ENCODE measurements at regions not wholly inside any gene's neighbourhood (a gene's known extent, or its start where the extent isn't known, plus 50 kb on each side); places are given as distances from the start of the nearest gene placed in this dataset.
"Not testable (repeated sequence)": the region's sequence is repeated elsewhere in the genome, so short reads cannot be mapped to it uniquely, and the experiment has no call there.

DNA sequence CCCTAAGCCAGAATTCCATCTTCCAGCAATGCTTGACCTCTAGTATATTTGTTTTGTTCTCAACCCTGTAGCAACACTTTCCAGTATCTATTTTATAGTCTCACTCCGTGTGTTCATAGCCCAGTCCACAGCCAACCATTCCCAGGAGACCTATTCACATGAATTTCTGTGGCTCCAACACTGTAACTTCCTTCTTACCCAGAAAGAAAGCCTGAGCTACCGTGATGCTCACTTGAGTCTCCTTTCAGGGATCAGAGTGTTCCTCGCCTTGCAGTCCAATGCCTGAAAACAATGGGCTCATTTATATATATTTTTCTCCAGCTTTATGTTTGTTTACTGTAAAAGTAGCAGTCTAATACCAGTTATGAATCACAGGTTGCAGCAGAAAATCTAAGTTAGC is 645.0 kb upstream of the NOVA1 start:
- intact Hi-C loops (cut with DNase I, micrococcal nuclease): no loop called here
- no peaks in the 10 kb centered on the region for H3K4me1 Mint-ChIP-seq

DNA sequence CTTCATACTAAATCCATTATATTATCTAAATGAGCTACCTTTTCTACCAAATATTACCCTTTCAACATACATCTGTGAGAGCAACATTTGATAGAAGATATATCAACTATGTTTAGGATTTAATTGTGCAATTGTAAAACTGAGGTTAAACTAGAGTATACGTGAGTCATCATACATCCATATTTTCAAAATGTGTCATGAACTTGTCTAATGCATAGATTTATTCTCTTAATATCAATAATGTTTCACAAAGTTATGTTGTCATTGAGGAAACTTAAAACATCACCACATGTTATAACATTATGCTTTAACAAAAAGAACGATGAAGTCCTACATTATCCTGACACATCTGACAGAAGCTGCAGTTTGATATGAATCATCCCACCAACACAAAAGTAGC is 645.5 kb upstream of the NOVA1 start:
- DNase-seq: no peak
- CTCF ChIA-PET: no interaction called here
- Mint-ChIP-seq H3K9me3 (ENCODE audit: low read depth) (peaks cover 20% of the 10 kb centered on the region), H3K4me3 (no peak overlapping the region), H3K27me3 (no peaks in the 10 kb centered on the region), H3K27ac (no peak overlapping the region), H3K36me3 (ENCODE audit: low read depth) (no peaks in the 10 kb centered on the region), H3K4me1 (no peaks in the 10 kb centered on the region)
- ATAC-seq: no peak
- intact Hi-C loops (cut with DNase I, micrococcal nuclease): no loop called here
- POLR2A ChIA-PET: no interaction called here

More for the DNA sequence above, 645.0 kb upstream of the NOVA1 start:
- H3K9me3 Mint-ChIP-seq (ENCODE audit: low read depth): peaks cover 23% of the 10 kb centered on the region
- ATAC-seq: no peak
- H3K4me3 Mint-ChIP-seq: no peak overlapping the region
- no peak for DNase-seq
- no peaks in the 10 kb centered on the region for H3K36me3 Mint-ChIP-seq (ENCODE audit: low read depth)
- no peaks in the 10 kb centered on the region for H3K27me3 Mint-ChIP-seq
- no peak overlapping the region for H3K27ac Mint-ChIP-seq
- ChIA-PET CTCF (no interaction called here), POLR2A (no interaction called here)

DNA sequence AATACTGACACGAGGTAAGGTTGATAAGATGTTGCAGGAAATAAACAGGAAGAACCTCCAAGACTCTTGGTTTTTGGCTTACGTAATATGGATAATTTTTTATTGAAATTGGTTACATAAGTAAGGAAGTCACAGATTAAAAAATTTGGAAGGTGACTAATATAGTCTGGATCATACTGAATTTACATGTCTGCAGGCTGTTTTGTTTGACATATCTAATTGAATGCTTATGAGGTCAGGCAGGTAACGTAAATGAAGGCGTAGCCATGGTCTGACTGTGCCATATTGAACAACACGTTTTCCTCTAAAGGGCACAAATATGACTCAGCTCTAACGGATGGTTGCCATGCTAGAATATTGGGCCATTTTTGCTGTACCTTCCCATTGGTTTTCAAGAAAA is 648.1 kb upstream of the NOVA1 start:
- Mint-ChIP-seq H3K27ac (no peak overlapping the region), H3K9me3 (ENCODE audit: low read depth) (peaks cover 22% of the 10 kb centered on the region), H3K4me3 (no peak overlapping the region), H3K36me3 (ENCODE audit: low read depth) (no peaks in the 10 kb centered on the region), H3K27me3 (no peaks in the 10 kb centered on the region), H3K4me1 (no peaks in the 10 kb centered on the region)
- ChIA-PET POLR2A (no interaction called here), CTCF (no interaction called here)
- intact Hi-C loops (cut with DNase I, micrococcal nuclease): no loop called here
- no peak for ATAC-seq
- DNase-seq: no peak

DNA sequence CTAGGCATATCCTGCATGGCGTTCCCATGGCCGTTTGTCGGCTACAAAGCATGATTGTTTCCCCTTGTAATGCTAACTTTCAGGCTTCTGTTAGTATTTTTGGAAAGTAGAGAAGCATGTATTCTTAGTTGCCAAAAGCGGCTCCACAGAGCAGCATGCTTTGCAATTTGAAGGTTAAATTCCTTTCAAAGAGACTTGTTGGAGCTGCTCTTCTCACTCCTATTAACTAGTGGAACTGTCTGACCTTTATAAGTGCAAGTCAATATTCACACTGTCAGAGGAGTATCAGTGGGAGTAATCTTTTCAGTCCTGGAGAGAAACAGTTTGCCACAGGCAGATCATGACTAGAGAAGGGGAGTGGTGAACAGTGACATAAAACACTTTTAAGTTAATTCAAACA is 656.1 kb upstream of the NOVA1 start:
- intact Hi-C loops (cut with DNase I, micrococcal nuclease): no loop called here
- ChIA-PET CTCF (no interaction called here), POLR2A (no interaction called here)
- no peak overlapping the region for H3K4me3 Mint-ChIP-seq
- H3K4me1 Mint-ChIP-seq: no peaks in the 10 kb centered on the region
- no peak overlapping the region for H3K27ac Mint-ChIP-seq
- no peaks in the 10 kb centered on the region for H3K36me3 Mint-ChIP-seq (ENCODE audit: low read depth)
- peaks cover 13% of the 10 kb centered on the region for H3K9me3 Mint-ChIP-seq (ENCODE audit: low read depth)
- H3K27me3 Mint-ChIP-seq: no peaks in the 10 kb centered on the region
- no peak for ATAC-seq
- no peak for DNase-seq

DNA sequence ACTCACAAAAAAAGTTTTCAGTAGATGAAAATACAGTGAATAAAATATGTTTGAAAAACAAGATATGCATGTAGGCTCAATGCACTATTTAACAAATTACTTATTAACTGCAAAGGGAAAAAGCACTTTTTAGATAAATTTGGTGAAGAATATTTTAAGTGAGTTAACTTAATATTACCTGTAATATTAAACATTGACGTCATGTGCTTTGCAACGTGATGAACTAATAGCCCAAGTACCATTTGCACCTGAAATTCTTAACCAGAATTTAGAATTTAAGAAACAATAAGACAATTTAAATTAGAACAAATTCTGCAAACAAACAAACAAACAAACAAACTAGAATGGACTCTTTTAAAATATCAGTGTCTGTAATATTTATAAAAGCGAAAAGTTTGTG is 659.0 kb upstream of the NOVA1 start:
- ChIA-PET CTCF (no interaction called here), POLR2A (no interaction called here)
- intact Hi-C loops (cut with DNase I, micrococcal nuclease): no loop called here
- no peak overlapping the region for H3K4me3 Mint-ChIP-seq
- no peaks in the 10 kb centered on the region for H3K27me3 Mint-ChIP-seq
- H3K36me3 Mint-ChIP-seq (ENCODE audit: low read depth): no peaks in the 10 kb centered on the region
- no peak overlapping the region for H3K27ac Mint-ChIP-seq
- ATAC-seq (no peak), DNase-seq (no peak)
- peaks cover 13% of the 10 kb centered on the region for H3K9me3 Mint-ChIP-seq (ENCODE audit: low read depth)
- H3K4me1 Mint-ChIP-seq: no peaks in the 10 kb centered on the region

DNA sequence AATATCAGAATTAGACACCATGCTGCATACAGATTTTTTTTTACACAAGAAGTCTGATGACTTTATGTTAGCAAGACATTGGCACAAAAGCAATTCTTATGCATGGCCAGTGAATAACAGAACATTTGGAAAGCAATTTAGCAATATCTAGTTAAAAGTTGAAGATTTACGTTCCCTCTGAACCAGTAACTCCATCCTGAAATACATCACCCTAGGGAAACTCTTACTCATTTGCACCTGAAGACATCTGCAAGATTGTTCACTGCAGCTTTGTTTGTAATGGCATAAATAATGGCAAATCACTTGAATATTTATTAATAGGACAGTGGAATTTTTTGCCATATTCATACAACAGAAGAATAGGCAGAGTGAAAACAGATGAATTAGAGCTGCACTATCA is 670.0 kb upstream of the NOVA1 start:
- H3K36me3 Mint-ChIP-seq (ENCODE audit: low read depth): no peaks in the 10 kb centered on the region
- ATAC-seq (no peak), DNase-seq (no peak)
- peaks cover 13% of the 10 kb centered on the region for H3K9me3 Mint-ChIP-seq (ENCODE audit: low read depth)
- ChIA-PET CTCF (no interaction called here), POLR2A (no interaction called here)
- H3K27ac Mint-ChIP-seq: no peak overlapping the region
- intact Hi-C loops (cut with DNase I, micrococcal nuclease): no loop called here
- H3K27me3 Mint-ChIP-seq: no peaks in the 10 kb centered on the region
- no peak overlapping the region for H3K4me3 Mint-ChIP-seq
- H3K4me1 Mint-ChIP-seq: no peaks in the 10 kb centered on the region

DNA sequence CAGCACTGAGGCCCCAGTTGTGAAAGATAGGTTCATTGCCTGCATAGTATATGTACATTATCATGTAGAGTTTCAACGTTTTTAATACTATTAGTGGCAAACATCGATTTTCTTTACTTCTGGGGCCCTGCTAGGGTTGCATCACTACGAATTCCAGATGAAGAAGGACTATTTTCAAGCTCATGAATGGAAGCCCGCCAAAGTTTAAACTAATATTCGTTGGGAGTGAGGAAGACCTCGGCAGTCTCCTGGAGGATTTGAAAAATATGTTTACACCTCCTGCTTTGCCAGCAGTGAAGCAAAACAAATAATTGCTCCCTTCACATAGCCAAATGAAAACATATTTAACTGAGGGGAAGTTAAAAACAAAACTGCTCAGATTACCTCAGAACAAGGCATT is 672.9 kb upstream of the NOVA1 start:
- no peaks in the 10 kb centered on the region for H3K27me3 Mint-ChIP-seq
- intact Hi-C loops (cut with DNase I, micrococcal nuclease): no loop called here
- peaks cover 13% of the 10 kb centered on the region for H3K9me3 Mint-ChIP-seq (ENCODE audit: low read depth)
- DNase-seq (no peak), ATAC-seq (no peak)
- no peaks in the 10 kb centered on the region for H3K4me1 Mint-ChIP-seq
- no peak overlapping the region for H3K4me3 Mint-ChIP-seq
- H3K27ac Mint-ChIP-seq: no peak overlapping the region
- no peaks in the 10 kb centered on the region for H3K36me3 Mint-ChIP-seq (ENCODE audit: low read depth)
- POLR2A ChIA-PET: no interaction called here
- CTCF ChIA-PET: no interaction called here

DNA sequence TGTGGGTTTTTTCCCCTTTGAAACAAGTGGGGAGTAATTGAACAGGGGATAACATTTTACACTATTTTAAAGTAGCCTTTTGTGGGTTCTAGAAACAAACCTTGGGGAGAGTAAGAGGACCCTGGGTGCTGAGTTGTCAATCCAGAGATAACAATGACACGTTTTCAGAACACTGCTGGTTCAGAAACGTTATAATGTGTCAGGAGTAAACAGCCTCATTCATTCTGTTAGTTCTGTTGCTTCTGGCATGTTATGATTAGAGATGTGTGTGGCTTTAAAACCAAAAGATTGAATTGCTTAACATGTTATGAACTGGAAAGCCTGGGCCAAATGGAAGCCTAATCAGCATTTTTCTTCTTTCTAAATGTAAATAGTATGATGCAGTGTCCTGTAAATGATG is 680.5 kb upstream of the NOVA1 start:
- Mint-ChIP-seq H3K9me3 (ENCODE audit: low read depth) (peaks cover 16% of the 10 kb centered on the region), H3K36me3 (ENCODE audit: low read depth) (no peaks in the 10 kb centered on the region), H3K4me1 (no peaks in the 10 kb centered on the region), H3K27ac (no peak overlapping the region), H3K27me3 (no peaks in the 10 kb centered on the region), H3K4me3 (no peak overlapping the region)
- DNase-seq (no peak), ATAC-seq (no peak)
- intact Hi-C loops (cut with DNase I, micrococcal nuclease): no loop called here
- POLR2A ChIA-PET: no interaction called here
- CTCF ChIA-PET: no interaction called here

DNA sequence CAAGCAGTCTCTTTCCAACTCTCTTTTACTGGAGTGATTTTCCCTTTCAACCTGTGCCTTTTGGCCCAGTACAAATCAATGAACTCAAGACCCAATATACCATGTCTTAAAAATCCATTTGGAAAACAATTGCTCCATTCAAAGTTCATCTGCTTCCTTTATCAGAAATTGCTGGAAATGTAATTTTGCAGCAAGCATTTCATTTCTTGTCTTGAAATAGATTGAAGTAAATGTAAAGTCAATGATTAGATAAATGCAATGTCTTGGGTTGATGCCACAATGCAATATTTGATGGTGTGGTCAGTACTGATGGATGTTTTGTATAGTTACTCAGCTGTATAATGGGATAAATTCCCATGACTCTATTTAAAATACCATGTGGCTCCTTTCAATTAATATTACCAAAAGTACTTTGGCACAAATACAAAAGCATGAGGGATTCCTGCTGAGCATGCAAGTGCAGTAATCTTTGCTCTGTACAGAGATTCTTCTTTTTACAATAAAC is 707.7 kb upstream of the NOVA1 start:
- ATAC-seq (no peak), DNase-seq (no peak)
- intact Hi-C loops (cut with DNase I, micrococcal nuclease): no loop called here
- Mint-ChIP-seq H3K36me3 (ENCODE audit: low read depth) (no peaks in the 10 kb centered on the region), H3K27me3 (no peaks in the 10 kb centered on the region), H3K9me3 (ENCODE audit: low read depth) (peaks cover 25% of the 10 kb centered on the region), H3K4me1 (no peaks in the 10 kb centered on the region), H3K27ac (no peak overlapping the region), H3K4me3 (no peak overlapping the region)
- ChIA-PET POLR2A (no interaction called here), CTCF (no interaction called here)

DNA sequence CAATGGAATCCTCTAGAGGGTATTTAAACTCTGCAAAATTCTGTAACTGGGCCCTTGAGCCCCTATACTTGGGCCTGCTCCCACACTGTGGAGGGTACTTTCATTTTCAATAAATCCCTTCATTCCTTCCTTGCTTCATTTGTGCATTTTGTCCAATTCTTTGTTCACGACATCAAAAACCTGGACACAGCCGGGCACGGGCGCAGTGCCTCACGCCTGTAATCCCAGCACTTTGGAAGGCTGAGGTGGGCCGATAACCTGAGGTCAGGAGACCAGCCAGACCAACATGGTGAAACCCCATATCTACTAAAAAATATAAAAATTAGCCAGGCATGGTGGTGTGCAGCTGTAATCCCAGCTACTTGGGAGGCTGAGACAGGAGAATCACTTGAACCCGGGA is 714.9 kb upstream of the NOVA1 start:
- H3K36me3 Mint-ChIP-seq (ENCODE audit: low read depth); H3K4me3 Mint-ChIP-seq; H3K4me1 Mint-ChIP-seq; H3K27ac Mint-ChIP-seq; CTCF ChIA-PET; ATAC-seq; intact Hi-C loops (cut with DNase I, micrococcal nuclease); H3K27me3 Mint-ChIP-seq; DNase-seq; POLR2A ChIA-PET: not testable (repeated sequence)
- H3K9me3 Mint-ChIP-seq (ENCODE audit: low read depth): peaks cover 18% of the 10 kb centered on the region

DNA sequence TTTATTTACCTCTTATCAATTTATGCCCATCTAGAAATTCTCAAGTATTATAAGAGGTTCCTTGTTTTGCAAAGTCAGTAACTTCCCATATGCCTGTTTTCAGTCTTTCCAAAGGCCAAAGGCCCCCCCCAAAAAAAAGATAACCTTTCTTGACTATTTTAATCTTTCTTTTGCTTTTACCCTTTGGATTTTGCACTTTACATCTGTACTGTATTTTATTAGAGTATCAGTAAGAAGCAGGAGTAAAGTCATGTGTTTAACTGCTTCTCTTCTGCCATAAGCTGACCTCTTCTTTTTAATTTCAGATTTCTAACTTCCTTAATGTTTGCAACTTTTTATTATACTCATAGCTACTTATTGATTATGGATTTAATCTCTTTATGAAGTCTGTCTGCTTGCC is 716.4 kb upstream of the NOVA1 start:
- Mint-ChIP-seq H3K4me3 (no peak overlapping the region), H3K4me1 (no peaks in the 10 kb centered on the region), H3K27me3 (no peaks in the 10 kb centered on the region), H3K27ac (no peak overlapping the region), H3K36me3 (ENCODE audit: low read depth) (no peaks in the 10 kb centered on the region), H3K9me3 (ENCODE audit: low read depth) (peaks cover 10% of the 10 kb centered on the region)
- intact Hi-C loops (cut with DNase I, micrococcal nuclease): no loop called here
- CTCF ChIA-PET: no interaction called here
- ATAC-seq (no peak), DNase-seq (no peak)
- POLR2A ChIA-PET: no interaction called here

DNA sequence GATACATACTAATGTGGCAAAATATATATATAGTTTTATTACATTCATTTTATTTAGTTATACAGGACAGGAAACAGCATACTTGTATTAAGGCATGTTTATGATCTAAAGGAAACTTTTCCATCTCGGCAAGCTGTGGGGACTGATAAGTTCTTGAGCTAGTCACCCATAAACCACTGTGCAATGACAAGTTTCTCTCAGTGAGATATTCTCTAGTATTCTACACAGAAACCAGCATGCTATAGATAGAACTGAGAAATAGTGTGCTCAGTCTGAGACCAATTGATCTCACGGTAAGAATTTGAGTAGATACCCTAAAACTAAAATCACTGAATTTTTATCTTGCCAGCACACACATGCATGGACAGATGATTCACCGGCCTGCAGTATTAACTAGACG is 717.6 kb upstream of the NOVA1 start:
- no peaks in the 10 kb centered on the region for H3K4me1 Mint-ChIP-seq
- no peaks in the 10 kb centered on the region for H3K27me3 Mint-ChIP-seq
- peaks cover 6% of the 10 kb centered on the region for H3K9me3 Mint-ChIP-seq (ENCODE audit: low read depth)
- no peak overlapping the region for H3K27ac Mint-ChIP-seq
- no peaks in the 10 kb centered on the region for H3K36me3 Mint-ChIP-seq (ENCODE audit: low read depth)
- no peak for ATAC-seq
- no peak for DNase-seq
- no peak overlapping the region for H3K4me3 Mint-ChIP-seq
- intact Hi-C loops (cut with DNase I, micrococcal nuclease): no loop called here
- ChIA-PET POLR2A (no interaction called here), CTCF (no interaction called here)

DNA sequence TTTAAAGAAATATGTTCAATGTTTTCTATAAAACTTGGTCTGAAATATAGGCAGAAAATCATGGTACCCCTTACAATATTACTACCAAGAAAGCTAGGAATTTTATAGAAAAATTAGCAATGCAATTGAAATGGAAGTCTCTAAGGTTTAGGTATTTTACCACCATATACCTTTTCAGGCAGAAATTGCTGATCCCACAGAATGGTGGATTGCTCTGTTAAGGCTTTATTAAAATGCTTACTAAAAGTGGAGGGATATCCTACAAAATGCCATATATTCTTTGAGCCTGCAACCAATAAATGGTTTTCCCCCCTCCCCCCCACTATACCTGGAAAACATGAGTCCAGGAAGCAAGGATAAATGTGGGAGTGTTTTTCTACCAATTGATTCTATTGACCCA is 718.1 kb upstream of the NOVA1 start:
- Mint-ChIP-seq H3K4me3 (no peak overlapping the region), H3K36me3 (ENCODE audit: low read depth) (no peaks in the 10 kb centered on the region), H3K9me3 (ENCODE audit: low read depth) (peaks cover 6% of the 10 kb centered on the region), H3K27ac (no peak overlapping the region), H3K27me3 (no peaks in the 10 kb centered on the region), H3K4me1 (no peaks in the 10 kb centered on the region)
- intact Hi-C loops (cut with DNase I, micrococcal nuclease): no loop called here
- DNase-seq: no peak
- CTCF ChIA-PET: no interaction called here
- no peak for ATAC-seq
- POLR2A ChIA-PET: no interaction called here

All from activated CD4-positive, alpha-beta T cell treated with anti-CD3 and anti-CD28 coated beads for 36 hours (primary cell).